SK-N-SH treated with all-trans-retinoic acid at 6 μM for 48 hours (cell line): ENCODE measurements at regions not wholly inside any gene's neighbourhood (a gene's known extent, or its start where the extent isn't known, plus 50 kb on each side); places are given as distances from the start of the nearest gene placed in this dataset.
"Not testable (repeated sequence)": the region's sequence is repeated elsewhere in the genome, so short reads cannot be mapped to it uniquely, and the experiment has no call there.

ENCODE experiments used
- ARNTL ChIP-seq: fragments of 450-650 bp; formaldehyde crosslinking; IDR thresholded peaks from 2 replicates; pipeline ENCODE4 v1.5.0; 2020; ENCODE audit warnings: low read depth, mild to moderate bottlenecking, moderate library complexity, borderline replicate concordance
- ISL1 ChIP-seq: fragments of 250-450 bp; sonication (Bioruptor Pico); IDR thresholded peaks from 2 replicates; pipeline ENCODE4 v2.1.2; 2022; ENCODE audit warnings: mild to moderate bottlenecking, moderate library complexity
- OSR1 ChIP-seq: fragments of 250-450 bp; sonication (Bioruptor Pico); IDR thresholded peaks from 2 replicates; pipeline ENCODE4 v1.8.0; 2022; ENCODE audit warnings: moderate library complexity, mild to moderate bottlenecking, inconsistent platforms
- PPARA ChIP-seq: fragments of 250-450 bp; sonication (Bioruptor Pico); IDR thresholded peaks from 2 replicates; pipeline ENCODE4 v1.5.0; 2020; ENCODE audit warnings: mild to moderate bottlenecking, borderline replicate concordance
- RARB ChIP-seq: fragments of 250-450 bp; sonication (Bioruptor Pico); IDR thresholded peaks from 2 replicates; pipeline ENCODE4 v1.8.0; 2021; ENCODE audit warnings: mild to moderate bottlenecking, moderate library complexity
- TCF4 ChIP-seq: fragments of 250-450 bp; sonication (Bioruptor Pico); IDR thresholded peaks from 2 replicates; pipeline ENCODE4 v1.8.0; 2021; ENCODE audit warnings: mild to moderate bottlenecking, moderate library complexity, borderline replicate concordance
- ZFP3 ChIP-seq: fragments of 250-450 bp; sonication (Bioruptor Pico); IDR thresholded peaks from 2 replicates; pipeline ENCODE4 v1.5.0; 2020; ENCODE audit warnings: mild to moderate bottlenecking, moderate library complexity
- ZNF8 ChIP-seq: fragments of 450-650 bp; formaldehyde crosslinking; IDR thresholded peaks from 2 replicates; pipeline ENCODE4 v1.5.0; 2020; ENCODE audit warnings: mild to moderate bottlenecking, moderate library complexity
- TF ChIP-seq, protein P1 (sequence below): fragments of 250-450 bp; sonication (Bioruptor Pico); IDR thresholded peaks from 2 replicates; pipeline ENCODE4 v1.8.0; 2020; ENCODE audit warnings: mild to moderate bottlenecking, moderate library complexity, borderline replicate concordance

DNA sequence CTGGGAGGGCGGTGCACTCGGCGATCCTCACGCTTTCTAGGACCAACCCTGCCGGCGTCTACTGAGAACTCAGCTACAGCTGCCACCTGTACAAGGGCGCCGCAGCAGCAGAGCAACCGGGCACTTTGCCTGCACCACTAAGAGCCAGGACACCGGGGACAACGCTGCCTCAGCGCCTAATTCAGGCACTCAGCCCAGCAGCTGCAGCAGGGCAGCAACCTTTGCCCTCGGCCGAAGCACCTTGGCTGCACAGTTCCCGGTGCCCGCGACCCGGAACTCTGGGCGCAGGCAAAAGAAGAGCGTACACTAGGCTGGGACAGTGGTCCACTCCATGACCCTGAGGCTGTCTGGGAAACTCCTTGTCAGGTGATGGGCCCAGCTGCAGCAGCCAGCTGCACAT, 85.7 kb downstream of the POTEB3 start:
- TF ChIP-seq ZNF8 (CRISPR knock-in tag); ISL1; TCF4 (CRISPR knock-in tag); ZFP3 (CRISPR knock-in tag); RARB (CRISPR knock-in tag); PPARA (CRISPR knock-in tag); OSR1 (CRISPR knock-in tag); ARNTL (CRISPR knock-in tag): not testable (repeated sequence)
- TF ChIP-seq, protein P1, sequence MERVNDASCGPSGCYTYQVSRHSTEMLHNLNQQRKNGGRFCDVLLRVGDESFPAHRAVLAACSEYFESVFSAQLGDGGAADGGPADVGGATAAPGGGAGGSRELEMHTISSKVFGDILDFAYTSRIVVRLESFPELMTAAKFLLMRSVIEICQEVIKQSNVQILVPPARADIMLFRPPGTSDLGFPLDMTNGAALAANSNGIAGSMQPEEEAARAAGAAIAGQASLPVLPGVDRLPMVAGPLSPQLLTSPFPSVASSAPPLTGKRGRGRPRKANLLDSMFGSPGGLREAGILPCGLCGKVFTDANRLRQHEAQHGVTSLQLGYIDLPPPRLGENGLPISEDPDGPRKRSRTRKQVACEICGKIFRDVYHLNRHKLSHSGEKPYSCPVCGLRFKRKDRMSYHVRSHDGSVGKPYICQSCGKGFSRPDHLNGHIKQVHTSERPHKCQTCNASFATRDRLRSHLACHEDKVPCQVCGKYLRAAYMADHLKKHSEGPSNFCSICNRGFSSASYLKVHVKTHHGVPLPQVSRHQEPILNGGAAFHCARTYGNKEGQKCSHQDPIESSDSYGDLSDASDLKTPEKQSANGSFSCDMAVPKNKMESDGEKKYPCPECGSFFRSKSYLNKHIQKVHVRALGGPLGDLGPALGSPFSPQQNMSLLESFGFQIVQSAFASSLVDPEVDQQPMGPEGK (CRISPR knock-in tag), result not testable (repeated sequence)
